GM12872 (cell line): ENCODE measurements at regions not wholly inside any gene's neighbourhood (a gene's known extent, or its start where the extent isn't known, plus 50 kb on each side); places are given as distances from the start of the nearest gene placed in this dataset.

ENCODE experiments used
- CTCF ChIP-seq: IDR thresholded peaks from 3 replicates; pipeline ENCODE4 v1.5.1; 2011; ENCODE audit warnings: low read depth, mild to moderate bottlenecking, low read length, moderate library complexity; ENCODE audit not compliant: insufficient read depth

- TF ChIP-seq CTCF, result no peak
These were observed 410.3 kb downstream of the TYW1 start for GRCh38 chr7:67406976-67407375.

DNA sequence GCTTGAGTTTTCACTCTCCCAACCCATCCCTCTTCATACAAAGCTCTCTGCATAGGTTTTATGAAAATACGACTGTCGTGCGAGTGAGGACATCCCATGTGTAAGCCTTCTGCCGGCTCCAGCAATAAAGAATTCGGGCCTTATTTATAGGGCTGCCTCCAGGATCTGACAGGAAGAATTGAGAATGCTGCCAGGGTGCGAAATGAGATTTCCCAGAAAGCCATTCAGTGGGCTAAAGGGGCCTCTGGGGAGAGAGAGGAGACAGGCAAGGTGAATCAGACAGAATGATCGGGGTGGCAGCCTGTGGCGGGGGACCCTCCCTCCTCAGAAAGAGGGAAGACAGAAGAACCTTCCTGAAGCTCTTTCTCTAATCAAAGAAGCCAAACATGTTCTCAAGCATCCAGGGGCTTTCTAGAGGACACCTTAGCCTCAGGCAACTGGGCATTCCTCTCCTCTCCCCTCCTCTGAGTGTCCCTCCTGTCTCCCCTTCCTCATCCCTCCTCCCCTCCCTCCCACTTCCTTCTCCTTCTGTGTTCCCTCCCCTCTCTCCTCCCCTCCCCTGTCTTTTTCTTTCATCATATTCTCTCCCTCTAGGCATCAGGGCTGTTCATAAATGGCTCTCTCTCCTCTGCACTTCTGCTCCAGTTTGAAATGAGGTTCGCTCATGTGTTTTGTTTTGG, 410.9 kb downstream of the TYW1 start:
- no peak for TF ChIP-seq CTCF

DNA sequence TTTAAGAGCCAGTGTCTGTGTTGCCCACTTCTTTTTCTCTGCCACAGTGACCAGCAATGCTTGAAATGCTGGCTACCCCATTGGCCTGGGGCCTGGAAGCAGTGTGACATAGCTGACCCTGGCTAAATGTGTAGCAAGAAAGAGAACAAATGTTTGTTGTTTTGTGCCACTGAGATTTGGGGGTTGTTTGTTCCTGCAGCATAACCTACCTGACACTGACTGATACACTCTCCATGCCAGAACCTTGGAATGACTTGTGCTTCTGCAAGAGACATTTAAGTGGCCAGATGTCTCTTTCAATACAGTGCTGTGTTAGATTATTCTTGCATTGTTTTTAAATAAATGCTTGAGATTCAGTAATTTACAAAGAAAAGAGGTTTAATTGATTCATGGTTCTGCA, 411.5 kb downstream of the TYW1 start:
- TF ChIP-seq CTCF, result no peak

GRCh38 chr7:67413670-67414069, 417.0 kb downstream of the TYW1 start:
- no peak for TF ChIP-seq CTCF

- no peak for TF ChIP-seq CTCF
These were observed 418.2 kb downstream of the TYW1 start for GRCh38 chr7:67414858-67415257.

GRCh38 chr7:67422601-67423000, 426.0 kb downstream of the TYW1 start:
- TF ChIP-seq CTCF, result no peak

GRCh38 chr7:67423065-67423464, 426.4 kb downstream of the TYW1 start:
- TF ChIP-seq CTCF, result no peak
